ENCODE measurements at regions not wholly inside any gene's neighbourhood (a gene's known extent, or its start where the extent isn't known, plus 50 kb on each side); places are given as distances from the start of the nearest gene placed in this dataset.

GRCh38 chr7:20931739-20932138 is 145.1 kb upstream of the SP8 start:
- Histone ChIP-seq H3K9ac (ENCODE audit: low read length in 2 of 2) (no peak overlapping the region), H3K27ac (ENCODE audit: low read length) (no peak overlapping the region), H3K36me3 (ENCODE audit: control insufficient read depth in 2 of 2, insufficient read depth in 2 of 2, low read length in 2 of 2) (no peaks in the 10 kb centered on the region), H3K4me3 (ENCODE audit: low read length in 2 of 2) (no peak overlapping the region), H3K9me3 (ENCODE audit: control insufficient read depth in 2 of 2, low read length in 2 of 2) (no peaks in the 10 kb centered on the region), H3K4me1 (ENCODE audit: control insufficient read depth, insufficient read depth, low read length) (no peaks in the 10 kb centered on the region), H3K27me3 (ENCODE audit: control insufficient read depth in 1 of 2, insufficient read depth in 2 of 2, low read length in 2 of 2) (no peaks in the 10 kb centered on the region)

- H3K36me3 ChIP-seq (ENCODE audit: control insufficient read depth in 2 of 2, insufficient read depth in 2 of 2, low read length in 2 of 2) = no peaks in the 10 kb centered on the region
- no peak overlapping the region for H3K27ac ChIP-seq (ENCODE audit: low read length)
- no peak overlapping the region for H3K9ac ChIP-seq (ENCODE audit: low read length in 2 of 2)
- H3K9me3 ChIP-seq (ENCODE audit: control insufficient read depth in 2 of 2, low read length in 2 of 2) = no peaks in the 10 kb centered on the region
- H3K27me3 ChIP-seq (ENCODE audit: control insufficient read depth in 1 of 2, insufficient read depth in 2 of 2, low read length in 2 of 2) = no peaks in the 10 kb centered on the region
- H3K4me3 ChIP-seq (ENCODE audit: low read length in 2 of 2) = no peak overlapping the region
- H3K4me1 ChIP-seq (ENCODE audit: control insufficient read depth, insufficient read depth, low read length) = no peaks in the 10 kb centered on the region
These were observed 146.3 kb upstream of the SP8 start for GRCh38 chr7:20932785-20933527.

- no peak overlapping the region for H3K4me3 ChIP-seq (ENCODE audit: low read length in 2 of 2)
- no peak overlapping the region for H3K9ac ChIP-seq (ENCODE audit: low read length in 2 of 2)
- H3K36me3 ChIP-seq (ENCODE audit: control insufficient read depth in 2 of 2, insufficient read depth in 2 of 2, low read length in 2 of 2) = no peaks in the 10 kb centered on the region
- no peaks in the 10 kb centered on the region for H3K4me1 ChIP-seq (ENCODE audit: control insufficient read depth, insufficient read depth, low read length)
- no peaks in the 10 kb centered on the region for H3K27me3 ChIP-seq (ENCODE audit: control insufficient read depth in 1 of 2, insufficient read depth in 2 of 2, low read length in 2 of 2)
- no peaks in the 10 kb centered on the region for H3K9me3 ChIP-seq (ENCODE audit: control insufficient read depth in 2 of 2, low read length in 2 of 2)
- no peak overlapping the region for H3K27ac ChIP-seq (ENCODE audit: low read length)
These were observed 158.8 kb upstream of the SP8 start for GRCh38 chr7:20945451-20945850.

- Histone ChIP-seq H3K36me3 (ENCODE audit: control insufficient read depth in 2 of 2, insufficient read depth in 2 of 2, low read length in 2 of 2) (no peaks in the 10 kb centered on the region), H3K27ac (ENCODE audit: low read length) (no peak overlapping the region), H3K9me3 (ENCODE audit: control insufficient read depth in 2 of 2, low read length in 2 of 2) (no peaks in the 10 kb centered on the region), H3K4me3 (ENCODE audit: low read length in 2 of 2) (no peak overlapping the region), H3K27me3 (ENCODE audit: control insufficient read depth in 1 of 2, insufficient read depth in 2 of 2, low read length in 2 of 2) (no peaks in the 10 kb centered on the region), H3K4me1 (ENCODE audit: control insufficient read depth, insufficient read depth, low read length) (no peaks in the 10 kb centered on the region), H3K9ac (ENCODE audit: low read length in 2 of 2) (no peak overlapping the region)
These were observed 166.2 kb upstream of the SP8 start for GRCh38 chr7:20952916-20953315.

- no peaks in the 10 kb centered on the region for H3K27me3 ChIP-seq (ENCODE audit: control insufficient read depth in 1 of 2, insufficient read depth in 2 of 2, low read length in 2 of 2)
- H3K4me3 ChIP-seq (ENCODE audit: low read length in 2 of 2) = no peak overlapping the region
- no peak overlapping the region for H3K27ac ChIP-seq (ENCODE audit: low read length)
- no peaks in the 10 kb centered on the region for H3K9me3 ChIP-seq (ENCODE audit: control insufficient read depth in 2 of 2, low read length in 2 of 2)
- no peak overlapping the region for H3K9ac ChIP-seq (ENCODE audit: low read length in 2 of 2)
- H3K36me3 ChIP-seq (ENCODE audit: control insufficient read depth in 2 of 2, insufficient read depth in 2 of 2, low read length in 2 of 2) = no peaks in the 10 kb centered on the region
- no peaks in the 10 kb centered on the region for H3K4me1 ChIP-seq (ENCODE audit: control insufficient read depth, insufficient read depth, low read length)
These were observed 168.3 kb upstream of the SP8 start for GRCh38 chr7:20954711-20955619.

GRCh38 chr7:20958572-20958971 is 171.9 kb upstream of the SP8 start:
- Histone ChIP-seq H3K27ac (ENCODE audit: low read length) (no peak overlapping the region), H3K27me3 (ENCODE audit: control insufficient read depth in 1 of 2, insufficient read depth in 2 of 2, low read length in 2 of 2) (no peaks in the 10 kb centered on the region), H3K9me3 (ENCODE audit: control insufficient read depth in 2 of 2, low read length in 2 of 2) (no peaks in the 10 kb centered on the region), H3K36me3 (ENCODE audit: control insufficient read depth in 2 of 2, insufficient read depth in 2 of 2, low read length in 2 of 2) (no peaks in the 10 kb centered on the region), H3K4me1 (ENCODE audit: control insufficient read depth, insufficient read depth, low read length) (no peaks in the 10 kb centered on the region), H3K4me3 (ENCODE audit: low read length in 2 of 2) (no peak overlapping the region), H3K9ac (ENCODE audit: low read length in 2 of 2) (no peak overlapping the region)

- H3K4me3 ChIP-seq (ENCODE audit: low read length in 2 of 2) = no peak overlapping the region
- no peaks in the 10 kb centered on the region for H3K4me1 ChIP-seq (ENCODE audit: control insufficient read depth, insufficient read depth, low read length)
- no peaks in the 10 kb centered on the region for H3K27me3 ChIP-seq (ENCODE audit: control insufficient read depth in 1 of 2, insufficient read depth in 2 of 2, low read length in 2 of 2)
- no peaks in the 10 kb centered on the region for H3K9me3 ChIP-seq (ENCODE audit: control insufficient read depth in 2 of 2, low read length in 2 of 2)
- no peak overlapping the region for H3K27ac ChIP-seq (ENCODE audit: low read length)
- H3K36me3 ChIP-seq (ENCODE audit: control insufficient read depth in 2 of 2, insufficient read depth in 2 of 2, low read length in 2 of 2) = no peaks in the 10 kb centered on the region
- H3K9ac ChIP-seq (ENCODE audit: low read length in 2 of 2) = no peak overlapping the region
These were observed 172.6 kb upstream of the SP8 start for GRCh38 chr7:20959281-20959680.

GRCh38 chr7:20963556-20964280 is 177.0 kb upstream of the SP8 start:
- no peaks in the 10 kb centered on the region for H3K9me3 ChIP-seq (ENCODE audit: control insufficient read depth in 2 of 2, low read length in 2 of 2)
- no peak overlapping the region for H3K9ac ChIP-seq (ENCODE audit: low read length in 2 of 2)
- no peaks in the 10 kb centered on the region for H3K4me1 ChIP-seq (ENCODE audit: control insufficient read depth, insufficient read depth, low read length)
- H3K27ac ChIP-seq (ENCODE audit: low read length) = no peak overlapping the region
- no peaks in the 10 kb centered on the region for H3K36me3 ChIP-seq (ENCODE audit: control insufficient read depth in 2 of 2, insufficient read depth in 2 of 2, low read length in 2 of 2)
- H3K4me3 ChIP-seq (ENCODE audit: low read length in 2 of 2) = no peak overlapping the region
- no peaks in the 10 kb centered on the region for H3K27me3 ChIP-seq (ENCODE audit: control insufficient read depth in 1 of 2, insufficient read depth in 2 of 2, low read length in 2 of 2)

GRCh38 chr7:20964281-20964918 is 177.7 kb upstream of the SP8 start:
- H3K4me3 ChIP-seq (ENCODE audit: low read length in 2 of 2) = no peak overlapping the region
- H3K27ac ChIP-seq (ENCODE audit: low read length) = no peak overlapping the region
- no peak overlapping the region for H3K9ac ChIP-seq (ENCODE audit: low read length in 2 of 2)
- no peaks in the 10 kb centered on the region for H3K9me3 ChIP-seq (ENCODE audit: control insufficient read depth in 2 of 2, low read length in 2 of 2)
- H3K4me1 ChIP-seq (ENCODE audit: control insufficient read depth, insufficient read depth, low read length) = no peaks in the 10 kb centered on the region
- no peaks in the 10 kb centered on the region for H3K36me3 ChIP-seq (ENCODE audit: control insufficient read depth in 2 of 2, insufficient read depth in 2 of 2, low read length in 2 of 2)
- H3K27me3 ChIP-seq (ENCODE audit: control insufficient read depth in 1 of 2, insufficient read depth in 2 of 2, low read length in 2 of 2) = no peaks in the 10 kb centered on the region

- Histone ChIP-seq H3K27ac (ENCODE audit: low read length) (no peak overlapping the region), H3K4me3 (ENCODE audit: low read length in 2 of 2) (no peak overlapping the region), H3K9me3 (ENCODE audit: control insufficient read depth in 2 of 2, low read length in 2 of 2) (no peaks in the 10 kb centered on the region)
These were observed 184.5 kb upstream of the SP8 start for GRCh38 chr7:20971219-20971618.

More at GRCh38 chr7:20971219-20971618, 184.5 kb upstream of the SP8 start:
- H3K9ac ChIP-seq (ENCODE audit: low read length in 2 of 2) = no peak overlapping the region
- H3K36me3 ChIP-seq (ENCODE audit: control insufficient read depth in 2 of 2, insufficient read depth in 2 of 2, low read length in 2 of 2) = no peaks in the 10 kb centered on the region
- H3K4me1 ChIP-seq (ENCODE audit: control insufficient read depth, insufficient read depth, low read length) = no peaks in the 10 kb centered on the region
- H3K27me3 ChIP-seq (ENCODE audit: control insufficient read depth in 1 of 2, insufficient read depth in 2 of 2, low read length in 2 of 2) = no peaks in the 10 kb centered on the region

Measured in stomach smooth muscle (tissue), 2 donors.